HEK293T (cell line): ENCODE measurements at regions not wholly inside any gene's neighbourhood (a gene's known extent, or its start where the extent isn't known, plus 50 kb on each side); places are given as distances from the start of the nearest gene placed in this dataset.

Experiments used
- BHLHE40 ChIP-seq: fragments of 450-650 bp; IDR thresholded peaks from 2 replicates; pipeline ENCODE4 v1.6.1; 2016; ENCODE audit warnings: mild to moderate bottlenecking, moderate library complexity, borderline replicate concordance
- NFRKB ChIP-seq: fragments of 450-650 bp; IDR thresholded peaks from 2 replicates; pipeline ENCODE4 v1.6.1; 2016; ENCODE audit warnings: mild to moderate bottlenecking, moderate library complexity
- SP1 ChIP-seq: fragments of 450-650 bp; IDR thresholded peaks from 2 replicates; pipeline ENCODE4 v1.6.1; 2017
- SUZ12 ChIP-seq: fragments of 450-650 bp; IDR thresholded peaks from 2 replicates; pipeline ENCODE4 v1.6.1; 2016; ENCODE audit warnings: mild to moderate bottlenecking
- TARDBP ChIP-seq: fragments of 450-650 bp; IDR thresholded peaks from 2 replicates; pipeline ENCODE4 v1.6.1; 2016

DNA sequence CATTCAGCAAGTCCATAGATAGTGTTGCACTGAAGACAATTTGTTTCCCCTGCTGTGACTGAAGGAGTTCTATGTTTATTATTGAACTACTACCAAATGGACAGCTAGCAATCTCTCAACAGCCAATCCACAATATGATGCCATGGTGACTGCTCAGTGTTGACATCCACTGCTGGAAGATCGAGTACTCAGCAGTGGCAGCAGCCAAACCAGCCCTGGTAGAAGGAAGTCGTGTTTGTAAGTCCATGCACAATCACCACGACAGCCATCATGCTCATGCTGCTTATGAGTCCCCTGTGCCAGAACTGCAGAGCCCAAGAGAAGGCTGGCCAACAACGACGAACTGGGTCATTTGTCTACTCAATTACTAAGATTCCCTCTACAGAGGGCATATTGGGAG lies 66.4 kb downstream of the OSR1 start:
- TF ChIP-seq SUZ12 (no peak), NFRKB (no peak), TARDBP (no peak), SP1 (no peak), BHLHE40 (no peak)
